Mammary epithelial cell (primary cell): ENCODE measurements at regions not wholly inside any gene's neighbourhood (a gene's known extent, or its start where the extent isn't known, plus 50 kb on each side); places are given as distances from the start of the nearest gene placed in this dataset.

Source experiments
- EZH2 ChIP-seq: IDR thresholded peaks from 2 replicates; pipeline ENCODE4 v1.6.1; 2012; ENCODE audit warnings: low read length, inconsistent platforms, borderline replicate concordance
- TF ChIP-seq, protein P1 (sequence below), 2 donors: IDR thresholded peaks in 1 of 2; conservative IDR thresholded peaks in 1 of 2; 2 replicates each; pipeline ENCODE4 v1.5.1; 2011 to 2012; ENCODE audit warnings: inconsistent platforms in 2 of 2, low read length in 2 of 2, mild to moderate bottlenecking in 2 of 2, control low read depth in 1 of 2, low read depth in 1 of 2; ENCODE audit not compliant: insufficient read depth in 1 of 2; ENCODE audit errors: extremely low read depth in 1 of 2

DNA sequence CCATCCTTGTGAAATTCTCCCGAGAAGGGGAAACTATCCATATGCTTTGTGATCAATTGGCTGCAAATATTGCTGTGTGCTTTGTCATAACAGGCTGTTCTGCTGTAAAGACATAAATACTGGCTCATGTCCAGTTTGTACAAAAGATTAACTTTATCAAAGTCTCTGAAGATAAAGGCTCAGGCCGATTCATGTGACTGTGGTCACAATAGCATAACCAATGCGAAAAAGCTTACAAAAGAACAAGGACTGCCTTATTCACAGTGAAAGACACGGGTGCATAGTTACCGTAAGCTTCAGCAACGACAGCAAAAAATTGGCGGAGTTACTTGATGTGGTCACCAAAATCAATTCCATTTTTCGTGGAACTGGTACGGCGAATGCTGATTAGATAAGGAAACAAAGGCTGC is 173.6 kb upstream of the CHRM3 start:
- TF ChIP-seq, protein P1, sequence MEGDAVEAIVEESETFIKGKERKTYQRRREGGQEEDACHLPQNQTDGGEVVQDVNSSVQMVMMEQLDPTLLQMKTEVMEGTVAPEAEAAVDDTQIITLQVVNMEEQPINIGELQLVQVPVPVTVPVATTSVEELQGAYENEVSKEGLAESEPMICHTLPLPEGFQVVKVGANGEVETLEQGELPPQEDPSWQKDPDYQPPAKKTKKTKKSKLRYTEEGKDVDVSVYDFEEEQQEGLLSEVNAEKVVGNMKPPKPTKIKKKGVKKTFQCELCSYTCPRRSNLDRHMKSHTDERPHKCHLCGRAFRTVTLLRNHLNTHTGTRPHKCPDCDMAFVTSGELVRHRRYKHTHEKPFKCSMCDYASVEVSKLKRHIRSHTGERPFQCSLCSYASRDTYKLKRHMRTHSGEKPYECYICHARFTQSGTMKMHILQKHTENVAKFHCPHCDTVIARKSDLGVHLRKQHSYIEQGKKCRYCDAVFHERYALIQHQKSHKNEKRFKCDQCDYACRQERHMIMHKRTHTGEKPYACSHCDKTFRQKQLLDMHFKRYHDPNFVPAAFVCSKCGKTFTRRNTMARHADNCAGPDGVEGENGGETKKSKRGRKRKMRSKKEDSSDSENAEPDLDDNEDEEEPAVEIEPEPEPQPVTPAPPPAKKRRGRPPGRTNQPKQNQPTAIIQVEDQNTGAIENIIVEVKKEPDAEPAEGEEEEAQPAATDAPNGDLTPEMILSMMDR (conservative IDR thresholded peaks at IDR 0.05 in 1 of 2, IDR thresholded peaks at IDR 0.05 in 1 of 2; ENCODE audit: extremely low read depth in 1 of 2, insufficient read depth in 1 of 2, low read depth in 1 of 2, low read length in 2 of 2): no peak
- TF ChIP-seq EZH2: no peak
